Endodermal cell (in vitro differentiated cells): ENCODE measurements at regions not wholly inside any gene's neighbourhood (a gene's known extent, or its start where the extent isn't known, plus 50 kb on each side); places are given as distances from the start of the nearest gene placed in this dataset.
"Not testable (repeated sequence)": the region's sequence is repeated elsewhere in the genome, so short reads cannot be mapped to it uniquely, and the experiment has no call there.

ENCODE experiments used
- DNase-seq: peaks from one replicate; pipeline ENCODE4 v3.0.0-alpha.2; 2017
- H3K27ac ChIP-seq: 2 replicates; pipeline ENCODE4 v1.5.1; 2013; ENCODE audit warnings: mild to moderate bottlenecking, low read depth, low read length, moderate library complexity
- H3K27me3 ChIP-seq: 2 replicates; pipeline ENCODE4 v1.6.1; 2013; ENCODE audit warnings: mild to moderate bottlenecking, low read length, moderate library complexity; ENCODE audit not compliant: insufficient read depth, control insufficient read depth, poor library complexity, severe bottlenecking
- H3K36me3 ChIP-seq: 2 replicates; pipeline ENCODE4 v1.7.0; 2013; ENCODE audit warnings: mild to moderate bottlenecking, low read length, moderate library complexity; ENCODE audit not compliant: control insufficient read depth, insufficient read depth
- H3K4me1 ChIP-seq: one replicate; pipeline ENCODE4 v1.7.0; 2013; ENCODE audit warnings: low read length; ENCODE audit not compliant: control insufficient read depth, insufficient read depth
- H3K4me3 ChIP-seq: 2 replicates; pipeline ENCODE4 v1.5.1; 2013; ENCODE audit warnings: mild to moderate bottlenecking, low read length, moderate library complexity
- H3K9ac ChIP-seq: 2 replicates; pipeline ENCODE4 v1.6.1; 2013; ENCODE audit warnings: mild to moderate bottlenecking, low read length, moderate library complexity; ENCODE audit not compliant: poor library complexity, severe bottlenecking; ENCODE audit errors: extremely low read depth
- H3K9me3 ChIP-seq: 2 replicates; pipeline ENCODE4 v1.6.1; 2013; ENCODE audit warnings: mild to moderate bottlenecking, low read length, moderate library complexity; ENCODE audit not compliant: control insufficient read depth
- H3K27ac Mint-ChIP-seq: 2 replicates; pipeline ENCODE4 v1.8.0; 2020; ENCODE audit warnings: mixed read lengths
- H3K27me3 Mint-ChIP-seq: 2 replicates; pipeline ENCODE4 v1.8.0; 2021; ENCODE audit warnings: mild to moderate bottlenecking, mixed read lengths; ENCODE audit not compliant: insufficient read depth
- H3K36me3 Mint-ChIP-seq: 2 replicates; pipeline ENCODE4 v1.8.0; 2020; ENCODE audit warnings: low read depth, mixed read lengths
- H3K4me1 Mint-ChIP-seq: 2 replicates; pipeline ENCODE4 v1.8.0; 2020; ENCODE audit warnings: mixed read lengths
- H3K4me3 Mint-ChIP-seq: 2 replicates; pipeline ENCODE4 v1.8.0; 2020; ENCODE audit warnings: mild to moderate bottlenecking, moderate library complexity, mixed read lengths
- H3K9me3 Mint-ChIP-seq: 2 replicates; pipeline ENCODE4 v1.8.0; 2020; ENCODE audit warnings: mild to moderate bottlenecking, mixed read lengths
- WGBS, 2 experiments: methylation state at CpG; one replicate each; pipeline versions ENCODE4 v1.1.5 to v1.1.7; 2013; ENCODE audit warnings: missing lambda C conversion rate in 2 of 2, mixed read lengths in 1 of 2; ENCODE audit not compliant: insufficient coverage in 1 of 2, insufficient read length in 1 of 2; 5-methylcytosine and 5-hydroxymethylcytosine counted together
- TF ChIP-seq, protein P1 (sequence below): fragments of 200-600 bp; sonication (generic); conservative IDR thresholded peaks from 2 replicates; pipeline ENCODE4 v1.5.0; 2021; ENCODE audit warnings: antibody characterized with exemption, mild to moderate bottlenecking

DNA sequence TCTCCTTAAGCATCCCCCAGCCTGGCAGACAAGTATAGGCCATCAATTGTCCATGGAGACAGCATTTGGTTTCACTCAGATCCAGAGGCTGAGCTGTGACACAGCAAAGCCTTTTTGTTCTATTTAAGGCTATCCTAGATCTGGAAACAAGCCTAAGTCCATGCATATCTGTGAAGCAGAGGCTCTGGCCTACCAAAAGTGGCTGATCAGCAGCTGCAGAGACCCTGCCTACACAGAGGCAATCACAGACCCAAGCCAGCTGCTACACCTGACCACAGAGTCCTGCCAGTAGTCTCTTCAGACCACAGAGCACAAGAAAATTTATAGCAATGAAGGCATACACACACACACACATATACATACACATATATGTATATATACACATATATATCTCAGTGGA is 501.7 kb upstream of the ARPP21 start:
- H3K27ac Mint-ChIP-seq: no peak overlapping the region
- TF ChIP-seq, protein P1, sequence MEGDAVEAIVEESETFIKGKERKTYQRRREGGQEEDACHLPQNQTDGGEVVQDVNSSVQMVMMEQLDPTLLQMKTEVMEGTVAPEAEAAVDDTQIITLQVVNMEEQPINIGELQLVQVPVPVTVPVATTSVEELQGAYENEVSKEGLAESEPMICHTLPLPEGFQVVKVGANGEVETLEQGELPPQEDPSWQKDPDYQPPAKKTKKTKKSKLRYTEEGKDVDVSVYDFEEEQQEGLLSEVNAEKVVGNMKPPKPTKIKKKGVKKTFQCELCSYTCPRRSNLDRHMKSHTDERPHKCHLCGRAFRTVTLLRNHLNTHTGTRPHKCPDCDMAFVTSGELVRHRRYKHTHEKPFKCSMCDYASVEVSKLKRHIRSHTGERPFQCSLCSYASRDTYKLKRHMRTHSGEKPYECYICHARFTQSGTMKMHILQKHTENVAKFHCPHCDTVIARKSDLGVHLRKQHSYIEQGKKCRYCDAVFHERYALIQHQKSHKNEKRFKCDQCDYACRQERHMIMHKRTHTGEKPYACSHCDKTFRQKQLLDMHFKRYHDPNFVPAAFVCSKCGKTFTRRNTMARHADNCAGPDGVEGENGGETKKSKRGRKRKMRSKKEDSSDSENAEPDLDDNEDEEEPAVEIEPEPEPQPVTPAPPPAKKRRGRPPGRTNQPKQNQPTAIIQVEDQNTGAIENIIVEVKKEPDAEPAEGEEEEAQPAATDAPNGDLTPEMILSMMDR: no peak
- H3K27ac ChIP-seq: no peak overlapping the region

DNA sequence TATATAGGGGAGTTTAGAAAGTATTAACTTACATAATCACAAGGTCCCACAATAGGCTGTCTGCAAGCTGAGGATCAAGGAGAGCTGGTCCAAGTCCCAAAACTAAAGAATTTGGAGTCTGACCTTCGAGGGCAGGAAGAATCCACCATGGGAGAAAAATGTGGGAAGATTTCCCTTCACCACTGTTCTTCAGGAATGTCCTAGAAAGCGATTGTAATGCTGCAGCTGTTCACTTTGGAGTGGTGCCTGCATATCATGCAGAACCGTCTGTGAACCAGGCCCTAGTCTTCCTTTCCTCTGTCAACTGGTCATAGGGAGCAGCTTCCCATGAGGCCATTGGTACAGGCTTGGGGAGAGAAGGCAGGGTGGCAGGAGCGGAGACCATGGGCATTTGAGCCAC is 497.9 kb upstream of the ARPP21 start:
- H3K9me3 Mint-ChIP-seq: peaks cover 4% of the 10 kb centered on the region
- DNase-seq: no peak
- TF ChIP-seq, protein P1: no peak
- peaks cover 12% of the 10 kb centered on the region for H3K9me3 ChIP-seq
- no peaks in the 10 kb centered on the region for H3K27me3 Mint-ChIP-seq
- no peaks in the 10 kb centered on the region for H3K27me3 ChIP-seq
- no peak overlapping the region for H3K9ac ChIP-seq
- H3K36me3 Mint-ChIP-seq: no peaks in the 10 kb centered on the region
- no peaks in the 10 kb centered on the region for H3K4me1 ChIP-seq
- H3K27ac Mint-ChIP-seq: no peak overlapping the region
- no peaks in the 10 kb centered on the region for H3K36me3 ChIP-seq
- H3K27ac ChIP-seq: no peak overlapping the region
- no peak overlapping the region for H3K4me3 Mint-ChIP-seq
- 88 to 92% methylated on average over 3 to 4 of the region's 4 CpGs for WGBS, 2 experiments
- no peak overlapping the region for H3K4me3 ChIP-seq
- no peaks in the 10 kb centered on the region for H3K4me1 Mint-ChIP-seq

More for the DNA sequence above, 501.7 kb upstream of the ARPP21 start:
- no peaks in the 10 kb centered on the region for H3K4me1 ChIP-seq
- H3K9ac ChIP-seq: no peak overlapping the region
- peaks cover 12% of the 10 kb centered on the region for H3K9me3 ChIP-seq
- Mint-ChIP-seq H3K4me3 (no peak overlapping the region), H3K36me3 (no peaks in the 10 kb centered on the region), H3K4me1 (no peaks in the 10 kb centered on the region), H3K27me3 (no peaks in the 10 kb centered on the region), H3K9me3 (peaks cover 4% of the 10 kb centered on the region)
- H3K36me3 ChIP-seq: no peaks in the 10 kb centered on the region
- no peak for DNase-seq
- no peaks in the 10 kb centered on the region for H3K27me3 ChIP-seq
- no peak overlapping the region for H3K4me3 ChIP-seq

DNA sequence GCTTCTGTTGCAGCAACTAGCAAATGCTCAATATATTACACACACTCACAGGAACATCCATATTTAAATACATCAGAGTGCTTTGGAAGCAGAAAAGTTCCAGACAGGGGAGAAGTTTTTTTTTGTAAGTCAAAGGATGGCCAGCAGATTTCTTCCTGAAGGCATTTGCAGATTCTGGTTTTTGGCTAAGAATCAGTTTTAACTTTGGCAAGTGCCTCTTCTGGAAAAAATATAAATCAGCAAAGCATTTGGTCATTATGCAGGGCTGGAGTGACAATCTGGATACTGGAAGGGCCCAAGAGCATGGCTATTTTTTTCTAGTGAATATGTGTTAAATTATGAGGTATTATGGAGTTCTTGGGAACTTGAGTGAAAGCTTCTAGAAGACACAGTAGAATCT is 495.3 kb upstream of the ARPP21 start:
- Histone ChIP-seq H3K4me1 (no peaks in the 10 kb centered on the region), H3K27ac (no peak overlapping the region), H3K27me3 (no peaks in the 10 kb centered on the region), H3K9ac (no peak overlapping the region), H3K36me3 (no peaks in the 10 kb centered on the region), H3K4me3 (no peak overlapping the region), H3K9me3 (peaks cover 12% of the 10 kb centered on the region)
- H3K9me3 Mint-ChIP-seq: peaks cover 4% of the 10 kb centered on the region
- H3K4me3 Mint-ChIP-seq: no peak overlapping the region
- no peak overlapping the region for H3K27ac Mint-ChIP-seq
- no peak for DNase-seq
- H3K36me3 Mint-ChIP-seq: no peaks in the 10 kb centered on the region
- TF ChIP-seq, protein P1: no peak
- no peaks in the 10 kb centered on the region for H3K27me3 Mint-ChIP-seq
- no peaks in the 10 kb centered on the region for H3K4me1 Mint-ChIP-seq

DNA sequence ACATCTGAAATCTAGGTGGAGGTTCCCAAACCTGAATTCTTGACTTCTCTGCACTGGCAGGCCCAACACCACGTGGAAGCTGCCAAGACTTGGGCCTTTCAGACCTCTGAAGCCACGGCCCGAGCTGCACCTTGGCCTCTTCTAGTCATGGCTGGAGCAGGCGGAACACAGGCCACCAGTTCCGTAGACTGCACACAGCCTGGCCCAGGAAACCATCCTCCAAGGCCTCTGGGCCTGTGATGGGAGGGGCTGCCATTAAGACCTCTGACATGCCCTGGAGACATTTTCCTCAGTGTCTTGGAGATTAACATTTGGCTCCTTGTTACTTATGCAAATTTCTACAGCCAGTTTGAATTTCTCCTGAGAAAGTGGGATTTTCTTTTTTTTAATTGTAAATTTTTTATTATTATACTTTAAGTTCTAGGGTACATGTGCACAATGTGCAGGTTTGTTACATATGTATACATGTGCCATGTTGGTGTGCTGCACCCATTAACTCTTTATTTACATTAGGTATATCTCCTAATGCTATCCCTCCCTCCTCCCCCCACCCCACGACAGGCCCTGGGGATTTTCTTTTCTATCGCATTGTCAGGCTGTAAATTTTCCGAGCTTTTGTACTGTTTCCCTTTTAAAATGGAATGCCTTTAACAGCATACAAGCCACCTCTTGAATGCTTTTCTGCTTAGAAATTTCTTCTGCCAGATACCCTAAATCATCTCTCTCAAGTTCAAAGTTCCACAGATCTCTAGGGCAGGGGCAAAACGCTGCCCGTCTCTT is 492.9 kb upstream of the ARPP21 start:
- 90 to 92% methylated on average over 6 to 10 of the region's 10 CpGs for WGBS, 2 experiments
- H3K27me3 Mint-ChIP-seq, H3K4me1 Mint-ChIP-seq, H3K36me3 Mint-ChIP-seq, H3K27ac ChIP-seq, H3K4me3 Mint-ChIP-seq, DNase-seq, H3K9me3 ChIP-seq, H3K9me3 Mint-ChIP-seq, H3K27ac Mint-ChIP-seq, H3K36me3 ChIP-seq, H3K4me3 ChIP-seq, H3K4me1 ChIP-seq, H3K27me3 ChIP-seq, H3K9ac ChIP-seq: not testable (repeated sequence)
